Activated CD8-positive, alpha-beta T cell treated with anti-CD3 and anti-CD28 coated beads for 36 hours (primary cell): ENCODE measurements at regions not wholly inside any gene's neighbourhood (a gene's known extent, or its start where the extent isn't known, plus 50 kb on each side); places are given as distances from the start of the nearest gene placed in this dataset.

Source experiments
- ATAC-seq: fragments of 200-7000 bp; cut with Tn5 transposase; one replicate; pipeline ENCODE4 v1.10.0; 2021; ENCODE audit warnings: mild to moderate bottlenecking, moderate library complexity
- CTCF ChIA-PET: fragments of 350-600 bp; sonication (Branson Sonifier 250); formaldehyde crosslinking; loops from one replicate; lab custom pipeline; 2021; ENCODE audit warnings: antibody characterized with exemption; lab: Charles Lee
- POLR2A ChIA-PET: fragments of 350-600 bp; sonication (Branson Sonifier 250); formaldehyde crosslinking; loops from one replicate; lab custom pipeline; 2021; ENCODE audit warnings: antibody characterized with exemption; lab: Charles Lee
- DNase-seq: peaks from one replicate; pipeline ENCODE4 v3.0.0-alpha.2; 2020
- H3K27ac Mint-ChIP-seq: one replicate; pipeline ENCODE4 v1.8.0; 2021; ENCODE audit warnings: mild to moderate bottlenecking, mixed read lengths
- H3K27me3 Mint-ChIP-seq: one replicate; pipeline ENCODE4 v1.8.0; 2021; ENCODE audit warnings: mixed read lengths
- H3K36me3 Mint-ChIP-seq: one replicate; pipeline ENCODE4 v1.8.0; 2021; ENCODE audit warnings: low read depth, mixed read lengths
- H3K4me1 Mint-ChIP-seq: one replicate; pipeline ENCODE4 v1.8.0; 2021; ENCODE audit warnings: low read depth, mixed read lengths
- H3K4me3 Mint-ChIP-seq: one replicate; pipeline ENCODE4 v1.8.0; 2021; ENCODE audit warnings: mild to moderate bottlenecking, moderate library complexity, mixed read lengths
- H3K9me3 Mint-ChIP-seq: one replicate; pipeline ENCODE4 v1.8.0; 2021; ENCODE audit warnings: mixed read lengths
- intact Hi-C: fragments of 100-400 bp; cut with micrococcal nuclease; formaldehyde crosslinking; loops from one replicate; pipeline ENCODE4 v1.10.0; 2022
- TF ChIP-seq, protein P1 (sequence below): fragments of 200-600 bp; IDR thresholded peaks from one replicate; pipeline ENCODE4 v1.8.0; 2022; ENCODE audit warnings: antibody characterized with exemption, mild to moderate bottlenecking

DNA sequence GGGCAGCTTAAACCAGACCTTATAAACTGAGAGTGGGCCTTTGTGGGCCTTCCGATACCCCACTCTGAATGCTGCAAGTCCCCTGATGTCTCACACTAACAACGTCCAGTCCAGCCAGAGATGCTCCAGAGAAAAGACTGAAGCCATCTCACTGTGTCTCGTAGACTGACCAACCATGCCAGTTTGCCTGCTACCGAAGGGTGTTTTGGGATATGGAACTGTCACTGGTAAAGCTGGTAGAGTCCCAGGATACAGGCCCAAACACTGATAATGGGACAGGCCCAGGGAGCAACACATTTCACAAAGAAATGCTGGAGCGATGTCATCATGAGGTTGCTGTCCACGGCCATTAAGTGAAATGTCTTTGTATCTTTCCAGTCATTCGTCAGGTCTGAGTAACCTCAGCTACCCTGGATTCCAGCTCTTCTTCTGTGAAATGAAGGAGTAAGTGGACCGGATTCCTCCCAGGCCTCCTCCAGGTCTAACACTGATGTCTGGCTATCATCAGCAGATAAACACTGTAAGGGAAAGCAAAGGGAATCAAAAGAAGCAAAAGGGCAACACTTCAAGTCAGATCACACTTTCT is 81.6 kb downstream of the SLC5A7 start:
- H3K27ac Mint-ChIP-seq = no peak overlapping the region
- H3K27me3 Mint-ChIP-seq = no peaks in the 10 kb centered on the region
- TF ChIP-seq, protein P1, sequence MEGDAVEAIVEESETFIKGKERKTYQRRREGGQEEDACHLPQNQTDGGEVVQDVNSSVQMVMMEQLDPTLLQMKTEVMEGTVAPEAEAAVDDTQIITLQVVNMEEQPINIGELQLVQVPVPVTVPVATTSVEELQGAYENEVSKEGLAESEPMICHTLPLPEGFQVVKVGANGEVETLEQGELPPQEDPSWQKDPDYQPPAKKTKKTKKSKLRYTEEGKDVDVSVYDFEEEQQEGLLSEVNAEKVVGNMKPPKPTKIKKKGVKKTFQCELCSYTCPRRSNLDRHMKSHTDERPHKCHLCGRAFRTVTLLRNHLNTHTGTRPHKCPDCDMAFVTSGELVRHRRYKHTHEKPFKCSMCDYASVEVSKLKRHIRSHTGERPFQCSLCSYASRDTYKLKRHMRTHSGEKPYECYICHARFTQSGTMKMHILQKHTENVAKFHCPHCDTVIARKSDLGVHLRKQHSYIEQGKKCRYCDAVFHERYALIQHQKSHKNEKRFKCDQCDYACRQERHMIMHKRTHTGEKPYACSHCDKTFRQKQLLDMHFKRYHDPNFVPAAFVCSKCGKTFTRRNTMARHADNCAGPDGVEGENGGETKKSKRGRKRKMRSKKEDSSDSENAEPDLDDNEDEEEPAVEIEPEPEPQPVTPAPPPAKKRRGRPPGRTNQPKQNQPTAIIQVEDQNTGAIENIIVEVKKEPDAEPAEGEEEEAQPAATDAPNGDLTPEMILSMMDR = no peak
- H3K9me3 Mint-ChIP-seq = no peaks in the 10 kb centered on the region
- H3K36me3 Mint-ChIP-seq = no peaks in the 10 kb centered on the region
- ChIA-PET CTCF (no interaction called here), POLR2A (interaction anchor here (0.6 kb wide), 1 partner anchor 242 kb away, joined by 3 read pairs; no protein-coding TSS in a partner anchor)
- no peak overlapping the region for H3K4me3 Mint-ChIP-seq
- H3K4me1 Mint-ChIP-seq = no peaks in the 10 kb centered on the region
- intact Hi-C loops = no loop called here
- DNase-seq (no peak), ATAC-seq (no peak)

DNA sequence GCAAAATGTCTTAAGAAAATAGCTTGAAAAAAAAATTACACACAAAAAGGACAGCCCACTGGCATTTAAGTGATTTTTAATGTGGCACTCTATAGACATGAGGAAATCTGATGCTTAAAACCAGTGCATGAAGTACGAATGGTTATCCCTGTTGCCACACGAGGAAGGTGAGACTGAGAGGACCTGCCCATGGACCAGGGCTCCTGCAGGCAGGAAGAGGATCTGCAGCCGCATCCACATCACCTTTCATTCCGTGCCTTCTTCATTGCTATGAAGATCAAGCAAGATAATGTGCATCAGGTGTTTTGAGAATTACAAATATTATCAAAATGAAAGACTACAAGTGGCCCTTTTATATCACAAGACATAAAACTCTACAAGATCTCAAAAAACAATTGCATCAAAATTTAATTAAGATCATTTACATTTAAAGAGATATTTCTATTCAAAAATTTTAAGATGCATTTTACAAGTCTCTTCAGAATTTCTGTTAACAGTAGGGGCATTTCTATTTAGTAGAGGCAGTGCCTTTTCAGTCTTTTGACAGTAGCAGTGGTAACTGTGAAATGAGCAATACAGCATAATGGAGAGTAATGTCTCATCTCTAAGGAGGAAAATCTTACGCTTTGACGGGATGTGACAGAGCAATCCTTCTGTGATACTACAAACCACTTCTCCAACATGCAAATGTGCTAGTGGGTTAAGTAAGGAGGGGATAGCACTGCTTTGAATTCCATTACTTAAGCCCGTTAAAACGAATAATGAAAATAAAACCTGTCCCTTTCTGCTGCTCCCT is 83.4 kb downstream of the SLC5A7 start:
- no peaks in the 10 kb centered on the region for H3K9me3 Mint-ChIP-seq
- intact Hi-C loops = no loop called here
- ChIA-PET CTCF (no interaction called here), POLR2A (no interaction called here)
- TF ChIP-seq, protein P1 = no peak
- ATAC-seq (no peak), DNase-seq (no peak)
- H3K36me3 Mint-ChIP-seq = no peaks in the 10 kb centered on the region
- H3K27ac Mint-ChIP-seq = no peak overlapping the region
- H3K27me3 Mint-ChIP-seq = no peaks in the 10 kb centered on the region
- no peak overlapping the region for H3K4me3 Mint-ChIP-seq
- H3K4me1 Mint-ChIP-seq = no peaks in the 10 kb centered on the region

DNA sequence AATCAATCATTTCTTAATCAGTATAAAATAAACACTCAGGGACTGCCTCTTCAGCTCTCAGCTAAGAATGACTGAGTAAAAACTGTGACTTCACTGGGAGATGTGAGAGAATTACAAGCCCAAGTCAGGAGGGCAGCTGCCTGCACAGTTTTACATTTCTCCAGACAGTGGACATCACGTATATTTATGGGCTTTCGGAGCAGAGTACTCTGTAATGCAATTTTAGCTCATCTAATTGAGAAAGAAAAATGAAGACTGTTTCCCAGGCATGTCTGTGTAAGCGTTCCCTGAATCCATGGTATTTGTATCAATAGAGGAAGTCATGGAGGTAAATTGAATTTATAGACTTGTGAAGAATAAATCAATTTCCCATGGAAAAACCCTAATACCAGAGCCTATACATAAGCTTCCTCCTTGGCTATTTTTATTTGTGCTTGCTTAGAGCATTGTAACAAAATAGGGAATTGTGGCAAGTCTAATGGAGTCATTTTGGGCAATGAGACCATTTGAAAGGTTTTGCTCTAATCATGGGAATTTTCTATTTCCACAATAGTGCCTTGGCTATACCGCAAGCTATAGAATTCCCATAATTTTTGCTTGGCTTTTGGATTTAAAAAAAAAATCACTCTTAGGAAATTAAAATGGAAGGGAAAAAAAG is 87.2 kb downstream of the SLC5A7 start:
- CTCF ChIA-PET = no interaction called here
- Mint-ChIP-seq H3K27me3 (no peaks in the 10 kb centered on the region), H3K4me3 (no peak overlapping the region), H3K36me3 (no peaks in the 10 kb centered on the region), H3K9me3 (no peaks in the 10 kb centered on the region), H3K27ac (no peak overlapping the region), H3K4me1 (no peaks in the 10 kb centered on the region)
- POLR2A ChIA-PET = no interaction called here
- DNase-seq = no peak
- intact Hi-C loops = no loop called here
- TF ChIP-seq, protein P1 = no peak
- ATAC-seq = no peak

DNA sequence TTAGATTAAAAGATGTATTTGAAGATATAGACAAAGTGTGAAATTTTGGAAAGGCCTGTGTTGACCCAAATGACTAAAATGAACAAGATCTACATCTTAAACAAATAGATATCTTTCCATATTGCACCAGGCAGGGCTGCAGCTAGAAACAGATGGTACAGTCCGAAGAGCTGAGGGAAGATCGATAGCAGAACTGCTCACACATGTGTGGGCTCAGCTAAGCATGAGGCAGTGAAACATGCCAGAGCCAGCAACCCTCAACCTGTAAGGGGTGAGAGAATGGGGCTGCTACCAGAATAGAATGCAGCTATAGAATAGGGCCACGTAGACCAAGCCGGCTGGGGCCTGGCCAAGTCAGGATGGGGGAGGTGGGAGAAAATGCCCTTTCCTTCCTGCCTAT is 87.8 kb downstream of the SLC5A7 start:
- CTCF ChIA-PET = no interaction called here
- H3K36me3 Mint-ChIP-seq = no peaks in the 10 kb centered on the region
- H3K27ac Mint-ChIP-seq = no peak overlapping the region
- intact Hi-C loops = no loop called here
- POLR2A ChIA-PET = no interaction called here
- no peaks in the 10 kb centered on the region for H3K4me1 Mint-ChIP-seq
- no peak for ATAC-seq
- DNase-seq = no peak
- H3K27me3 Mint-ChIP-seq = no peaks in the 10 kb centered on the region
- no peak overlapping the region for H3K4me3 Mint-ChIP-seq
- no peaks in the 10 kb centered on the region for H3K9me3 Mint-ChIP-seq
- TF ChIP-seq, protein P1 = no peak

DNA sequence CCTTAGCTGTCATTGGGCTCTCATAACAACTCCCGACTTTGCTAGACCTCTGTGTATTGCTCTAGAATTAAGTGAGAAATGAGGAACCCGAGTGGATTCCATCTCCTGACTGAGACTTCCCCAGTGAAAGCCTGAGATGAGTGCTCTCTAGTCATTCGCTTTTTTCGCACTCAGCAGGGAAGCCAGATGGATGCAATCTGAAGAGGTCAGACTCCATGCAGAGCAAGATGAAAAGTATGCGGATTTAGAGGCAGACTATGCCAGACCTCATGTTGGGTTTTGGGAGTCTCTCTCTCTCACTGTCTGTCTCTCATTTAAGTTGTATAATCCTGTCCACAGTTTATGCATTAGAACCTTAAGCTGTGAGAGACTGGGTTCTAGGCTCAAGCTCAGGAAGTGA is 88.6 kb downstream of the SLC5A7 start:
- ATAC-seq (no peak), DNase-seq (no peak)
- Mint-ChIP-seq H3K27ac (no peak overlapping the region), H3K9me3 (no peaks in the 10 kb centered on the region), H3K4me1 (no peaks in the 10 kb centered on the region), H3K4me3 (no peak overlapping the region), H3K36me3 (no peaks in the 10 kb centered on the region), H3K27me3 (no peaks in the 10 kb centered on the region)
- TF ChIP-seq, protein P1 = no peak
- intact Hi-C loops = no loop called here
- POLR2A ChIA-PET = no interaction called here
- CTCF ChIA-PET = no interaction called here
